ENCODE measurements at regions not wholly inside any gene's neighbourhood (a gene's known extent, or its start where the extent isn't known, plus 50 kb on each side); places are given as distances from the start of the nearest gene placed in this dataset.

DNA sequence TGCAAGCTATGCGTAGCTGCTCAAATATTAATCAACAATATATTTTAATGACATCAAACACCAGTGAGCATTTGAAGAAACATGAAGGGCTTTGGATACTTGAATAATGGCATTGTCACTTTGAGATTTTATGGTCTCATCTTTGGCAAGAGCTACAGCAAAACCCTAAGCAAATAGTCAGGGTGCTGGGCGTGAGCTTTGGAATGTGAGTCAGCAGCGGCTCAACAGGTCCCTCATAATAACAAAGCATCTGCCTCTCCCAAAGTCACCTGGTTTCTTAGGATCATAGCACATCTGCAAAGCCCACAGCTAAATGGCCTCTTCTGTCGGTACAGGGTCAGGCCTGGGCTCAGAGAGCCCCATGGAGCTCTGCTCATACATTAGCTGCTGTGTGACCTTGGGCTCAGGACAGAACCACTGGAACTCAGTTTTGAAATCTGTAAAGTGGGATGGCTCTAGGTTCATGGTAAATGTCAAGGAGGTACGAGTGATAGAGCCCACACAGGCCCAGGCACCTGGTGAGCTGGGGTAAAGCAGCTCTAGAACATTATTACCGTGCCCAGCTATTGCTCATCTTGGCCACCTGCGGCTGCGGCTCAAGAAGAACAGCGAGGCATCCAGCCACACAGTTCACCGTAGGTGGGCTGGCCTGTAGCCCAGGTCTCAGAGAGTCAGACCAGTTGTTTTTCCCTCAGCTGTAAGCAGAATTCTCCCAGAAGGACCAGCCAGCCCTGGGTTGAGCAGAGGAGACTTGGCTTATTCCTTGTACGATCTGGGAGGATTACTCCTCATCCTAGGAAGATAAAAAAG is 544.5 kb upstream of the CDH11 start:
- no peak for DNase-seq

DNA sequence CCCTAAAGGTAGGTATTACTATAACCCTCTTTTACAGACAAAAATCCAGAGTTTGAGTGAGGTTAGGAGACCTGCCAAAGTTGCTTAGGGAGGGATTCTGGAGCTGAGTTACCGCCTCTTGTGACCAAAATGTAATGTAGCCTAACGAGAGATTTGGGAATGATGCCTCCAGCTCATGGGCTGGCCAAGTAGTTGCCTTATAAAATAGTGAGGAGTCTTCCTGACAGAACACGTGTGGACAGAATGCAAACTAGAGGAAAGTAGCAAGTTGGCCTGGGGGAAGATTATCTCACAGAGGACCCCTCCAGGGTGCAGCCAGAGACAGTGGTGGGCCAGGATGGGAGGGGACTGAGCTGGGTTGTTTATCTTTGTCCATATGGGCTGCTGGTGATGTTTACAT is 543.7 kb upstream of the CDH11 start:
- DNase-seq, result no peak

DNA sequence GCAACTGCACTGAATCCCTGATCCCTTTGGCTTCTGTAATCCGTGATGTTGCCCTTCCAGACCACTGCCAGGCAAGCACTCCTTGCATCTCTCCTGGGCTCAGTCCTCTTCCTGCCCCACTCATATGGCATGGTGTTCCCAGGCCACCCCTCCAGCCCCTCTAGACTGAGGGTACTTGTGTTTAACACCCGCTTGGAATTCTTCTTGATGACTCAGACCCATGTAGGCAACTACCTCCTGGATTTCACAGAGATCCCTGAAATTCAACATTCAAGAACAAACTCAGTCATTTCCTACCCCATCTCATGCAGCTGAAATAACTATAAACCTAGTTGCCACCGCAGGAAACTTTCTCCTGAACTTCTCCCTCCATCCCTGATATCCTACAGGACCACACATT is 541.9 kb upstream of the CDH11 start:
- DNase-seq, result no peak

DNA sequence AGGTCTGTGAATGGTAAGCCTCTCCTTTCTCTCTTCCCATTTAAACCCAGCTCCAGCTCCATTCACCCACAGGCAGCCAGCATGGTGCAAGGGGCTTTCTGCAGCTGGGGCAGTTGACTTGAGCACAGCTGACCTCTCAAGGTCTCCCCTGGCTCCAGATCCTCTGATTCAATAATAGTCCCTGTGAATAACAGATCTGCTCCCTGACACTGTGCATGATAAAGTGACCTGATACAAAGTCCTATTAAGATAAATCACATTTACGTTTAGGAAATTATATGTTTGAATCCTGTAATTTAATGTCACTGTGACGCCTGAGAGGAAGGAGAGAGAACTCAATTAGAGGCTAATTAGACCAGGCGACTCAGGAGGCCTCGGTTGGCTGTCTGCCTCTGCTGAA is 540.4 kb upstream of the CDH11 start:
- DNase-seq, result no peak

DNA sequence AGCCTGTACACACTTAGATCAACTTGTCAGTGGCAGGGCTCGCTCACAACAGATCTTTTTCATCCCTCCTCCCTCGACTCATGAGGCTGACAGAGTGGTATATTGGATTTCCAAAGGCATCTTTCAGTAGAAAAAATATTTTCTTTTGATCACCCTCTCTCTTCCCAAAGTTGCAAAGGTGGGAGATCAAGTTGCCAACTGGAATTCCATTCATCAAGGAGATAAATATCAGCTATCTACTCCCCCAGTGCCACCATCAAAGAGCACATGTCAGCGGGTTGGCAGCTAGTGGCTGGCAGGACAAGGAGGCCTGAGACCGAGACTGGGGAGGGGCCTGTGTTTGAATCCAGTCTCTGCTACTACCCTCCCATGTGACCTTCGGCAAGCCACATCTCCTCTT is 539.7 kb upstream of the CDH11 start:
- DNase-seq, result no peak

DNA sequence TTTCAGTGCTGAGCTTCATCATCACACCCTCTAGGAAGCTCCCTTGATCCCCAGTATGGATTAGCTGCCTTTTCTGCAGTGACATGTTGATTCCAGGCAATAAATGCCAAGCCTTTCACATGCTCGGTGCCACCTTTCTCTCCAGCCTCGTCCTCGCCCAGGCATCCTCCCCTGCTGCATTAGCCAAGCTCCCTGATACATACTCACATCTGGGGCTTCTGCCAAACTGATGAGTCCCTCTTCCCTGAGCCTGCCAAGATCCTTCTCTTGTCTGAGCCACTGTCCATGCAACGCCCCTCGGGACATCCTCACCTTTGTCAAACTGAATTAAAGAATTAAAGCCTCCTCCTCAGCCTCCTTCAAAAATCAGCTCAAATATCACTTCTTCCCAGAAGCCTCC is 538.5 kb upstream of the CDH11 start:
- no peak for DNase-seq

DNA sequence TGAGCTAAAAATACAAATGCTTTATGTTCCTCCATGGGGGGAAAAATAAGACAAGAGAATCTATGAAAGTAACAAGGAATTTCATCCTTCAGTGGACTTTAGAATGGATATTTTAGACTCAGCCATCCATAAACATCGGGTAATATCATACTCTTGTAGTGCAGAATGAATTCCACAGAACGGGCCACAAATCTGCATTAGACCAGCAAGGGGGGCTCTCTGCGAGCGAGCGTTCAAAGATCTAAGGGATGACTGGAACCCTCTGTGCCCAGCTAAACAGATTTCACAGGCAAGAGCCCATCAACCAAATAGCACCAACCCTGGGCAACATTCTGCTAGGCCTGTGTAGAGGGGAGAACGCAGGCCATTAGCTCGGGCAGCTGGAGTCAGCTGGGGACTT is 537.9 kb upstream of the CDH11 start:
- DNase-seq, result no peak

DNA sequence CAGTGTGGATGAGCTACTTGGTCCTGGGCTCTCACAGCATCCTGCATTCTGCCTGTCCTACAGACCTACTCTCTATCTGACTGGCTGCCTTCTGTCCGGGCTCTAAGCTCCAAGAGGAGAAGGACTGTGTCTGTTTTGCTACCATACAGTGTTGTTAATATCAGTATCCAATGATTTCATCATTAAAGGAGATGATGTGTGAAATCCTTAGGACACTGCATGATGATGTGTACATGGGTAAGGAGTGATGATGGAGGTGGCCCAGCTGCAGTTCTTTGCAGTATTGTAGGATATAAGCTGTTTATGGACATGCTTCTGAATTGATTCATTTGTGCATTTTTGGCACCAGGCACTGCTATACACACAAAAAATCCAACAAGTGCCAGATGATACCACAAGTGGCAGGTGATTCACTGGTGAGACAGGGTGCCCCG is 536.9 kb upstream of the CDH11 start:
- DNase-seq, result no peak

DNA sequence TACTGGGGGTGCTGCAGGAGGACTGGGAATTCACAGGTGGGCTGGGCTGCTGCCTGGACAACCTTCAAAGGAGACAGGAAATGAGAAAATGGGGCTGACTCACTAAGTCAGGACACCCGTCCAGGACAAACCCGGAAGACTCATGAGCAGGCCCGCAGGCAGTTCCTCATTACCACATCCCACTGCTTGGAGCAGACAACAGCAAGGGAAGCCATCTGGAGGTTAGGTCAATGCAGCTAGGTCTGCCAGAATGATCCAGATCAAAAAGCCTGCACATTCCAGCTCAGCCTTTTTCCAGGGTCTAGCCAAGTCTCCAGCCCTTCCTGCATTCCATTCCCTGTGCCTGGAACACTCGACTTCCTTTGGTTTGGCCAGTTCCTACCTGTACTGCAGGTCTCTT is 536.5 kb upstream of the CDH11 start:
- no peak for DNase-seq

DNA sequence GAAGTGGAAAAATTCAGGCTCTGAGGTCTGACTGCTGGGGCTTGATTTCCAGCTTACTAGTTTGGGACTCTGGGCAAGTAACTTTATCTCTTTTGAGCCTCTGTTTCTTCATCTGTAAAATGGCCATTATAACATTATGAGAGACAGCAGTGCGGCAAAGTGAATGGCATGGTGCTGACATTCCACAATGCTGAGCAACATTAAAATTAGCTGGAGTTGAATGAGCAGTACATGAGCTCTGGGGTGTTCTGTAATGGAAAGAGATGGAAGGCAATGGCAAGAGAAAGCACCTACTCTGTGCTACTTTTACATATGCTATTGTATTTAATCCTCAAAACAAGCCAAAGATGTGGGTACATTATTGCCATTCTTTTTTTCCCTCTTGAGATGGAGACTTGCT is 535.7 kb upstream of the CDH11 start:
- DNase-seq, result no peak

DNA sequence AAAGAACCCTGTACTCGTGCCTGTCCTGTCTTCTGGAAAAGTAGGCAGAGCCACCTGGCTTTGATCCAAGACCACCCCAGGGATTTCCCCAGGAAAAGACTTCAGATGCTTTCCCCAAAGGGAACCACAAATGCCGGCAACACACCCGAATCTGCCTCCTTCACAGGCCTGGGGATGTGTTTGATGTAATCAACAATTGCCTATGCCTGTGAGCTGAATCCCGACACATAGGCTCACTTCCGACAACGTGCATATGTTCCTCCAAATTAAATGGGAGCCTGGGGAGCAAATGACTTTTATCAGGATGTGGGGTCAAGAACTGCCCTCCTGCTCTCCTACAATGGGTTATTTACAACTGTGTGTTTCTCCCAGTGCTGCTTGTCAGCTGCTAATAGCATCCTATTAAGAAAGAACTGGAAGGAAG is 535.2 kb upstream of the CDH11 start:
- no peak for DNase-seq

DNA sequence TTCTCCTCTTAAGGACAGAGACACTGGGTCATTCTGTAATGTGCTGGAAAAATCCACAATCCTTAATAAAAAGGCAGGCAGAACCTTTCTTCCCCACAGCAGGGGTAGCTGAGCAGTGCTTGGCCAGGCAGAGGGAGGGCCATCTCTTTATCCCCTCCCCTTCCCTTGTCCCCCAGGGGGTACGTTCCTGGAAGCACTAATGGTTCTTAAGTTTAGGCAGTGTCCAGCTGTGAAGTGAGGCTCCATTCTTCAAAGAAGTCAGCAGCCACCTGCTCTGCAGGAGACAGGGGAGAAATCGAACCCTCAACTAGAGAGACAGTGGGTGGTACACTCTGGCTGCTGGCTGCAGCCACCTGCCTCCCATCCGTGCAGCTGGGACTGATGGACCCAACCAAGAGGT is 533.9 kb upstream of the CDH11 start:
- no peak for DNase-seq

DNA sequence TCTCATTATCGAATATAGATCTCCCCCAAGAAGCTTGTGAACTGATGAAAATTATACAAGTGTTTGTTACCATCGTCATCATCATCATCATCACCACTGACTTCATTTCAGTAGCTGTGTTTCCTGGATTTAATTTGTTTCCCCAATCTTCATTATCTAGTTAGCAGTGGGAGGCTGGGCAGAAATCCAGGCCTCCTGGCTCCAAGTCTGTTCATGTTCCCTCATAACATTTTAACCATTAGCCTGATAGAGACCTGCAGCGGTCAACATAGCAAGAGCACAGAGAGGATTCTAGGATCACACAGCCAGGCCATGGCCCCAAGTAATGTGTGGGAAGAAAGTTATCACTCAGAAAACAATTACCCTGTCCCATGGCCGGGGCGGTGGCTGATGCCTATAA is 526.2 kb upstream of the CDH11 start:
- DNase-seq, result no peak

DNA sequence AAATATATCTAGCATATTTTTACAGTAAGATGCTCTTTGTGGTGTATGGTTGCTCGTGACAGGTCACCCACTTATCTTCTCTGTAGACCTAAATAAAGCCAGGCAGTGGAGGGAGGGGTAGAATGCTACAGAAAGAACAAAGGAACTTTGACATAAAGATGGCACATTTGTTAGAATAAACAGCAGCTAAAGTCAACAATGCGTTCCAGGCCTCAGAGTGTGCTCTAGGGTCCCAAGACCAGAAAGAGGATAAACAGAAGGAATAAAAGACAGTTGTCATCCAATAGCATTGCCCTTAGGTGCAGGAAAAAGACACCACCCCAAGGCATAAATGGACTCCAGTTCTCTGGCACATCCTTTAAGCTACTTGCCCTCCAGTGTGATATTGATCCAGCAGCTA is 523.0 kb upstream of the CDH11 start:
- DNase-seq, result no peak

DNA sequence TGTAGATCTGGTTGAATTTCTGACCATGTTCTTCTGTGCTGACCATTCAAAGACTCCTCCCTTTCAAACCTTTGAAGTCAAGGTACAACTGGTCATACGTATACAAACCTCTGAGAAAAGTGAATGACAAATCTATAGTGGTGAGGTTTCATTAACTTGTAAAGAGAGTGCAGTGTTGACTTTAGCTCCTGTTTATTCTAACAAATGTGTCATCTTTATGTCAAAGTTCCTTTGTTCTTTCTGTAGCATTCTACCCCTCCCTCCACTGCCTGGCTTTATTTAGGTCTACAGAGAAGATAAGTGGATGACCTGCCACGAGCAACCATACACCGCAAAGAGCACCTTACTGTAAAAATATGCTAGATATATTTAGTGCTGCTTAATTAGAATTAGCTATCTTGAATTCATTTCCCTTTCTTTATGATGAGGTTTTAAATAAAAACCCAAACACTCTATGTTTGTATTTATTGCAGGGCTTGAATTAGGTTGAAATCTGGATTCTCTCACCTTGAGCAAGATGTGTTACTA is 520.0 kb upstream of the CDH11 start:
- DNase-seq, result no peak

DNA sequence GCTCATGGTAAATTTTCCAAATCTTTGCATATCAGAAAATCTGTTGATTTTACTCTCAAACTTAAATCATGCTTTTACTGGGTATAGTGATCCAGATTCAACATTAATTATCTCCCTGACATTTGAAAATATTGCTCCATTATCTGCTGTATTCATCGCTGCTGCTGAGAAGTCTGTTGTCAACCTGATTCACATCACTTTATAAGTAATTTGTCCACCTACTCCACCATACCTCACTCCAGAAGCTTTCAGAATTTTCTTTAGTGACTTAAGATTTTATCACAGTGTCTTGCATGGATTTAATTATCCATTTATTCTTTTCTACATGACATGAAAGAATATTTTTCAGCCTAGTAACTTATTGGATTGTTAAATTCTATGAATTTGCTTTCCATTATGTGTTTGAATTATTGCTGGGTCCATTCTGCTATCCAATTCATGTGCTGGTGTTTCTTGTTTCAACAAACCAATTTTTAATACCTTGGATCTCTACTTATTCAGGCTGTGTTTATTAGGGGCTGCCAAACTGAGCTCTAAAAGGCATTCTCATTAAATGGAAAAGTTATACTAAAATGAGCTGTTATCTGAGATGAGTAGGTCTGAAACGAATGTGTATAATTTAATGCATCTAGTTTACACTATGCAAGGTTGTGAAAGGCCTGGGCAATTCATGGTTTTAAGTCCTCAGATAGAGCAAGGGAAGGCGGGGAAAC is 519.3 kb upstream of the CDH11 start:
- no peak for DNase-seq

DNA sequence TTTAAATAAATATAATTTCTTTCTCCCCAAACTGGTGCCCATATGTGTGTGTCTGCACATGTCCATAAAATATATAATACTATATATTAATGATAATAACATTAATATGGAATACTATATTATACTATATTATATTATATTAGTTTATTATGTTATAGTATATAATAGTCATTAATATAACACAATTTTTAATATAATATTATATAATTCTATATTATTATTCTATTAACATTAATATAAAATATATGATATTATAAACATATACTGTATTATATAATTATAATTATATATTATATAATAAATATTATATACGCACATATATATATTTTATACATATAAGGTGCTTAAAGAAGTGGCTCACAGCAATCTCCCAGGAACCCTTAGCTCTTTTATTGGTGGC is 513.0 kb upstream of the CDH11 start:
- no peak for DNase-seq

DNA sequence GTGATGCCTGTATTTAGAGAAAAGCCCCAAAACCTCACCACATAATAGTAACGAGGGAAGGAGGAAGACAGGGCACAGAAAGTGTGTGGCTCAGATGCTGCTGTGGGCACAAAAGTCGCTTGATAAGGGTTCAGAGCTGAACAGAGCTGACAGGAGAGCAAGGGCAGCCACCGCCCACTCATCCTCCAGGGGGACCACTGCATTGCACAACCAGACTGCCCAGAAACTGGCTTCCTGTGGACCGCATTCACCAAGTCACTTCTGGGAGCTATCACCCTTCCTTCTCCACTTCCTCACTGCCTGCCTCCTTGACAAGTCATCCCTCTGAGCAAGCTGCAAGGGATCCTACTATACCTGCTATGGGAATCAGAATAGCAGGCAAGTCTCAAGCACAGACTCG is 512.4 kb upstream of the CDH11 start:
- no peak for DNase-seq

DNA sequence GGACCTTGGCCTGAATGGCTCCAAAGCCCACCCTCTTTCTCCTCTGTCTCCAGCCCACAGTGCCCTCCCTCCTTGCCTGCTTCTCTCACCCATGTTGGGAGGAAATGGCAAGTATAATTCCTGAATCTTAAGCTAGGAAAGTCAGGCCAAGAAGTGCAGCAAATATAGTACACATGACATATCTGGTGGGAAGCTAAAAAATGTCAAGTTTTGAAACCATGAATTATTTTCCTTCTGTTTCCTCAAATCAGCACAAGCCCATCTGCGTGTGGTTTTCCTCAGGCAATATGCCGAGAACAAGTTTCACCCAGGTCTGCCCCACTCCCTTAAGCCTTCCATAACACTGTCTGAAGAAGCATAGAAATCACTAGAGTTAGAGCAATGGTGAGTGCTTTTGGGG is 502.8 kb upstream of the CDH11 start:
- DNase-seq, result no peak

DNA sequence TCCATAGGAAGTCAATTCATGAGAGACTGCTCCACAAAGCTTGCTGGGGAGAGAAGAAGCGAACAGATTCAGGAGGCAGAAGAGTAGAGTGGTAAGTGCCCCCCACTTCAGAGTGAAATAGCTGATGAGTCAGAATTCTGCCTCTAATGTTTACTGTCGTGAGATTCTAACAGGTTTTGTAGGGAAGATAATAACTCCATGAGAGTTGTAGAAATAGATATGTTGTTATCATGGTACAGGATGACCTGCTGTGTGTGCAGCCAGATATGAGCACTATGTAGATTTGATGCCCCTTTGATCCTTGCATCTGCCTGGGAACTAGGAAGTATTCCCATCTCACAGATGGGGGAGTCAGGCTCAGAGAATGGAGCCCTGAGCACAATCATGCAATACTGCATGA is 502.4 kb upstream of the CDH11 start:
- no peak for DNase-seq

DNA sequence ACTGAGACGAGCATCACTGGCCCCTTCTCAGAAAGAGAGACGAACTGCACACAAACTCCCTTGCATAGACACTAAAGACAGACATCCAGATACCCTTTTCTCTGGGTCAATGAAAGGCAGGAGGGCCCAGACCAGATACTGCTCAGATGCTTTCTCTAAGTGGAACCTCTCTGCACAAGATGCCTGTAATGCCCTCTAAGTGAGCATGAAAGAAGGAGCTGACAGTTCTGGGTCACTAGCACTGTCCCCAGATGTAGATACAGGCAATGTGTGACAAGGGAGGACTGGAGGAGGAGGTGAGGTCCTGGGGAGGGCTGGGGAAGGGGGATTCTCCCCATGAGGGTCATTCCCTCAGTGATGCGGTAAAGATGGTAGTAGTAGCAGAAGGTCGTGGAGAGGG is 501.0 kb upstream of the CDH11 start:
- DNase-seq, result no peak

DNA sequence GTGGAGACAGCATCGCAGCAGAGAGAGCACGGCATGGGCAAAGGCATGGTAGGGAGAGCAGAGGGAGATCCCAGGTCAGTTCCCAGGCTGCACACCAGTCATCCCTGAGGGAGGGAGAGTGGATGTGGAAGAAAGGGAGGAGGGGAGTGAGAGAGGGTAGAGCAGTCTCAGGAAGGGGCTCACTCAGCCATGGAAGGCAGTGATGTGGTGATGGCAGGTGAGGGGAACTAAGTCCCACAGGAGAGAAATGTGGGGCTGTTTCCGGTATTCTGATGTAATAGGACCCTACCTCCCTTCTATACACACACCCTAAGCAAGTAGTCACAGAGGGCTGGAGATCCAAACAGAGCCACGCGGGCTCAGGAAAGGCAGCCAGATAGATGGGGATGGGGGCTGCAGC is 500.3 kb upstream of the CDH11 start:
- no peak for DNase-seq

DNA sequence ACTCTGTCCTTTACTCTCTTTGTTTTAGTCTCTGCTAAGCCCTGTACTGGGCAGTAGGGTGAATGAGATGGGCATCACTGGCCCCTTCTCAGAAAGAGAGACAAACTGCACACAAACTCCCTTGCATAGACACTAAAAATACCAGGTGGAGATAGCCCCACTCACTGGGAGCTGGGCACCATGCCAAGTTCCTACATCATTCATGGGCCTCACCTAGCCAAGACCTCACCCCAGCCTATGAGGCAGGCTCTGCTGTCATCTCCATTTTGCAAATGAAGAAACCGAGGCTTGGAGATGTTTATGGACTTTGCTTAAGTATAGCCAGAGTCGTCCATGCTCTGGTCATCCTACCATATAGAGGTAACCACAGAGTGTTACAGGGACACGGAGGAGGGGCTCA is 499.8 kb upstream of the CDH11 start:
- DNase-seq, result no peak

DNA sequence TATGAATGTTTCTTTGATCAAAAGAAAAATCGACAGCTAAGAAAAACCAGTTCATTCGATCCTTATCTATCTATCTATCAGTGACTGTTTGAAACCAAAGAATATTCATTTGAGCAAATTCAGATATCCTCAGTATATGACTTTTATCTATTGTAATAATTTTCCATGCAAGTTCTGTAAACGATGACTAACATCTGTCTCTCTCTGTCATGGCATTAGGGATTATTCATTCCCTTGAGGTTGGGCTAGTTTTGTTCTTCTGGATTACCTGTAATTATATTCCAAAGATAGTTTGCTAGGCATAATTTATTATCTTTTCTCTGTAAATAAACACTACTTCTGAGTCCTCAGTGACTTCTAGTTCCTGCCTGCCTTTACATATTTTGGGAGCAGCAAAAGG is 497.7 kb upstream of the CDH11 start:
- no peak for DNase-seq
